Stromal cell of bone marrow (primary cell): ENCODE measurements at regions not wholly inside any gene's neighbourhood (a gene's known extent, or its start where the extent isn't known, plus 50 kb on each side); places are given as distances from the start of the nearest gene placed in this dataset.

Experiments
- DNase-seq: peaks from one replicate; pipeline ENCODE4 v3.0.0-alpha.2; 2012; ENCODE audit warnings: low read depth

DNA sequence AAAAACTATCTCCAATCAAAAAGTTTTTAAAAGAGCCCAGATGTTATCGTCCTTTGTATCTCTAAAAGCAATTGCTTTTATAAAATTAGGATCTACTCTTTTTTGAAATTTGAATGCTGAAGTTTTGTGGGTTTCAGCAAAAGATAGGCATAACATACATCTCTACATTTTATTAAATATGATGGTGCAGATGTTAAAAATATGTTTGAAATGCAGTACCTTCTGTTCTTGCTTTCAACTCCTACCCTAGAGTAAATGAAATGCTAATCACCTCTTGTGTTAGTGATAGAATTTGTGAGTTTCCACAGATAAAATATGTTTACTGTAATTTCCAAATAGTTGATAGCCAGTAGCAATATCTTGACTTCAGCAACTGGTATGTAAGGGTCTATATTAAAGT, 95.7 kb upstream of the VPREB1 start:
- DNase-seq, result no peak

DNA sequence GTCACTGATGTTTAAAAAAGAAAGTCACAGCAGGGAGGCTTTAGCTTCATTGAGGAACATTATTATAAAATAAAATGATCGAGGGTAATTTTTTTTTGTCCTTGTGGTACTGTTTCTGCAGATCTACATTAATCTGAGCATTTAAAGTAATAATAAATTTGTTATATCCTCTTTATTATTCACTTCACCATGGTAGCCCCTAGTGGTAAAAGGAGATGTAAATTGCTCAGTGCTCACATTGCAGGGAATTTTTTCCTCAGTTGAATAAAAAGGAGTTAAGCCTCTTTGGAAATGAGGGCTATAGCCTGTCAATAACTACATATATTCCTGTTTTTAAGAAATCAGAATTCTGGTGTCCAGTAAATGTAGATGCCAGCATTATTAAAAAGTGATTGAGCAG, 99.7 kb upstream of the VPREB1 start:
- DNase-seq, result peak; percentile 2

DNA sequence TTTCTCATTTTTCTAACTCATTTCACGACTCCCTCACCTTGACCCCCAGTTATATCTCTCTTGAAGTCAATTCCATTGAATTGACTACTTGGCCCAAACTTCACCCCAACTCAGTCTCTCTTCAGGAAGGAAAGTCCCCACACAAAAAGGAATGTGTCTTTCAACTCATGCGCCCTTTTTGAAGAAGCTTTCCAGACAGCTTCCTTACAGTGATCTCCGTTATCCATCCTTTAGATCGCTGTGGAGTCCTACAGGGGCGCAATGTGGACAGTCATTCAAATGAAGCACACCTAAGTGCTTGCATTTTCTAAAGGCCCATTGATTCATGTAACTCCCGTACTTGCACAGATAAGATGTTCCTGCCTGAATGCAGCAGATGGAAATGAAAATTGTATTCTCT, 101.1 kb upstream of the VPREB1 start:
- no peak for DNase-seq

DNA sequence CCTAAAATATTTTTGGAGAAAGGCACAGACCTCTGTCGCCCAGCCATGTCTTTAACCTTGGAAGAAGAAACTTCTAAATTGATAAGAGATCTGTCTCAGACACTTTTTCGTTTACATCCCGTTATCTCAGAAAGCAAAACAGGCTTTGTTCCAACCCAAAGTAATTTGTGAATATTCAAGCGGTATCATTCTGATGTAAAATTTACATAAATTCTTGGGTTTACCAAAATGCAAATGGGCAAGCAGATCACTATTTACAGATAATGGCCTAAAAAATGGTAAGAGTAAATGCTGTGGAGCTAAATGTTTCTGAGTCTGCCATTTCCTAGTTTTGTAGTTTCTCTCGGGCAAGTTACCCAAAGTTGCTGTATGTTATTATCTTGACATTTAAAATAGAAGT, 101.9 kb upstream of the VPREB1 start:
- no peak for DNase-seq

DNA sequence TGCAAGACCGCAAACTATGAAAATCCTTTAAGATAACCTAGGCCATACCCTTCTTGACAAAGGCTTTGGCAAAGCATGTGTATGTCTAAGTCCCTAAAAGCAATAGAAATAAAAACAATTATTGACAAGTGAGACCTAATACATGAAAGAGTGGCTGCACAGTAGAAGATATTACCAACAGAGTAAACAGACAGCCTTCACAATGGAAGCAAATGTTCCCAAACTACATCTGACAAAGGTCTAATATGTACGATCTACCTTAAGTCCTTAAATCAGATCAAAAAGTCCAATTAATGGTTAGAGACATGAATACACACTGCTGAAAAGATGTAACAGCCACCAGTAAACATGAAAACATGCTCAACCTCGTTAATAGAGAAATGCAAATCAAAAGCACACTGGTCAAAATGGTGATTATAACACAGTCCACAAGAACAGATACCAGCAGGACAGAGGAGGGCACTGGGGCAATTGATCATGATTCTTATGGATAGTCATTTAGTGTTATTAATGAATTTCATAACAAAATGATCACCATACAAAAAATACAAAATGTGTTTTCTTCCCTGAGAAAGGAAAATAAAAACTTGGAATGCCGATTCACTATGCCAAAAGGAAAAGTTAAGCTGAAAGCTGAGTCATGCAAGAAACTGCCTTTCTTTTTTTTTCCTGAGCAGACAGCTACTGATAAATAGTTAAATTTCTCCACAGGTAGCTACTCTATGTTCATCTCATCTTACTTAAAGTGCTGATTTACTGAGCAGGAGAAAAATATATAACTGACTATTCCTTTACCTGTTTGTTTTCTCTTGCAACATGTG, 102.6 kb upstream of the VPREB1 start:
- no peak for DNase-seq

DNA sequence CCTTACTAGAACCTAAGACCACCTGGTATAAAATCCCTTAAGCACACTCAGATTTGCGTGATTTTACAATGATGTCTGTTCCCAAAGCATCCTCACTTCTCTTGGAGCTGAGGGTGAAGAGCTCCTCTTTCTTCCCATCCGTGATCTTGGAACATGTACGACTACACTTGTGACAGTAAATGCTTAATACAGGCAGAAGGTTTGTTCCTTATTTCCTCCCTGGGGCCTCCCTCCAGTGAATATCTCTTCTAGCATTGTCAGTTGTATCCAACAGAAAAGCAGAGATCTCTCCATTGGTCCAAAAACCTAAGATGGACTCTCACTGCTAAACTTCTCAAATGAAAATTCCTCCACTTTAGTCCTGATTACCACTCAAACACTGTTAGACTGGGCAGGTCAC, 103.6 kb upstream of the VPREB1 start:
- no peak for DNase-seq

DNA sequence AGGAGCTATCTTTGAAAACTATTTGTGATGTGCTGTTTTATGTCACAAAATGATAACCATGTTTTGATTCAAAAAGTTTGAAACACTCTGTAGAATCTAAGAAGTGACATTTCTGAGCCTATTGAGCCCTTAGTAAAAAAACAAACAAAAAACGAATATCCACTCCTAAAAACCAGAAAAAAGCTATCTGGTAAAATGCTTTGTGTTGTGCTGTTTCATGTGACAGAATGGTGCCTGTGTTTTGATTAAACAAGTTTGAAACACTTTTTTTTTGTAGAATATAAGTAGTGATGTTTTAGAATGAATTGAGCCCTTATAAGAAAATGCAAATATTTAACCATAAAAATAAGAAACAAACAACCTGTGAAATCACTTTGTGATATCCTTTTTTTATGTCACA, 105.2 kb upstream of the VPREB1 start:
- DNase-seq, result no peak

DNA sequence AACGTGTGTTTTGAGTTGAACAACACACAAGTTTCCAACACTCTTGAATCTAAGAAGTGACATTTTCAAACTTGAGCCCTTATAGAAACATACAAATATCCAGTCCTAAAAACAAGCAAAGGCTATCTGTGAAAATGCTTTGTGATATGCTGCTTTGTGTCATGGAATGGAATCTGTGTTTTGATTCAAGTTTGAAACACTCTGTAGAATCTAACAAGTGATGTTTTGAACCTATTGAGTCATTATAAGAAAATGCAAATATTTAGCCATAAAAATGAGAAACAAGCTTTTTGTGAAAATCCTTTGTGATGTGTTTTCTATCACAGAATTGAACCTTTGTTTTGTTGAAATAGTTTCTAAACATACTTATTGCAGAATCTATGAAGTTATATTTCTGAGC, 105.7 kb upstream of the VPREB1 start:
- no peak for DNase-seq

DNA sequence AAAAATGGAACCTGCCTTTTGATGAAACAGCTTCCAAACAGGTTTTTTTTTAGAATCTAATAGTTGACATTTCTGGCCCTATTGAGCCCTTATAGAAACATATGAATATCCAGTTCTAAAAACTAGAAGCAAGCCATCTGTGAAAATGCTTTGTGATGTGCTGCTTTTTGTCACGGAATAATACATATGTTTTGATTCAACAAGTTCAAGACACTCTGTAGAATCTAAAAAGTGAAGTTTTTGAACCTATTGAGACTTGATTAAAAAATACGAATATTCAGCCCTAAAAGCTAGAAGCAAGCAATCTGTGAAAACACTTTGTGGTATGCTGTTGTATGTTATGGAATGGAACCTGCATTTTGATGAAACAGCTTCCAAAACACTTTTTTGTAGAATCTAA, 106.7 kb upstream of the VPREB1 start:
- no peak for DNase-seq

DNA sequence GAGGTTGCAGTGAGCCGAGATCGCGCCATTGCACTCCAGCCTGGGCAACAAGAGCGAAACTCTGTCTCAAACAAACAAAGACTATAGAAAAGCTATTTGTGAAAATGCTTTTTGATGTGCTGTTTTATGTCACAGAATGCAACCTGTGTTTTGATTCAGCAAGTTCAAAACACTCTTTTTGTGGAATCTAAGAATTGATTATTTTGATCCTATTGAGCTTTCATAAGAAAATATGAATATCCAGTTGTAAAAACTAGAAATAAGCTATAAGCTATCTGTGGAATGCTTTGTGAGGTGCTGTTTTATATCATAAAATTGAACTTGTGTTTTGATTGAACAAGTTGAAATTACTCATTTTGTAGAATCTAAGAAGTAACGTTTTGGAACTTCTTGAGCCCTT, 110.7 kb upstream of the VPREB1 start:
- no peak for DNase-seq

DNA sequence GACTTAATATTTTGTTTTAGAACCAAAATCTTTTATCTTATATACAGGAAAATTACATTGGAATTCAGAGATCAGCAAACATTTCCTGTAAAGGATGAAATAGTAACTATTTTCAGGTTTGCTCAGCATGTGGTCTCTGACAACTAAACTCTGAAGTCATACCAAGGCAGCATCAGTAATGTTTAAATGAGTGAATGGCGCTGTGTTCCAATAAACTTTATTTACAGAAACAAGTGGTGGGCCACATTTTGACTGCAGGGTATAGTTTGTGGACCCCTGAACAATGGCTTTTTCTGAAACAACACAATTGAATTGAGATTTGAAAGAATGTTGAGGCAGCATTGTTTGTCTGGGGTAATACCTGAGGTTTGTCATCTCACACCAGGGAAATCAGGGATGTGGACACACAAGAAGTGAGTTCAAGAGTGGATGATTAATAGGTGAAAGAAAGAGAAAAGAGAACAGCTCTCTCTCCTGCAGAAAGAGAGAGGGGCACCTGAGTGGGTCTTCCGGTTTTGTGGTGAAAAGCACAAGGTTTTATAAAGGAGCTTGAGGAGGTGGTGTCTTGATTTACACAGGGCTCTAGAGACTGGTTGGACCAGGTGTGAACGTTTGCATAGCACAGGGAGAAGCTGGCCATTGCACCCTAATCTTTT, 113.5 kb upstream of the VPREB1 start:
- DNase-seq, result no peak

DNA sequence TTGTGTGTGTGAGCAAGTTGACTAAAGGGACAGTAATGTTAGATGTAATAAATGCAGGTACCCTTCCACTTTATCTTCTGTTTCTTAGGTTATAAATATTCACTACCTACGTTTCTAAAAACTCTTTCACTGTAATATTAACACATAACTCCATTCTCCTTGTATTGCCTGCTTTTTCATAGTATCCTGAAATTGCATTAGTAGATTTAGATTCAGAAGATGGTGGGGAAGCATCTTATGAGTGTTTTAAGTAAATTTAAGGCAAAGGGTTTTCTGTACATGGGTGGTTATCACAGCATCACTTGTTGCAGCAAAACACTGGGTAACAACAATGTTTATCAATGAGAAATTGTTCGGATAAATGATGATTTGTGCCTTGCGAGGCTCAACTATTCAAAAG, 115.2 kb upstream of the VPREB1 start:
- no peak for DNase-seq

DNA sequence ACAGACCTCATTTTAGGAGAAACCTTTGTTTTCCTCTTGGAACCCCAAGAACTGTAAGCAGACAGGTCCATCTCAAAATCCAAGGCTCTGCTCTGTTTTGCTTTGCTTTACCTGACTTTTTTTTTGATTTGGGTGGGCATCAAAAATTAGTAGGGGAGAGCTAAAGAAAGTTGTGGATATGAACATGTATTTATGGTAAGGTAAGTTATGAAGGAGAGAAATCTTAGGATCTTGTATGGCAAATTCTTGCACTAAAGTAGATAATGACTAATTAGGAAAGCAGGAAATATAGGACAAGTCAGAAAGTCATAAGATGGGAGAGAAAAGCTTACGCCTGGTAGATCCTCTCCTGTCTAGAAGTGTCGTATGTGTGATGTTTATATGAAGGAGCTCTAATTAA, 116.1 kb upstream of the VPREB1 start:
- DNase-seq, result no peak

DNA sequence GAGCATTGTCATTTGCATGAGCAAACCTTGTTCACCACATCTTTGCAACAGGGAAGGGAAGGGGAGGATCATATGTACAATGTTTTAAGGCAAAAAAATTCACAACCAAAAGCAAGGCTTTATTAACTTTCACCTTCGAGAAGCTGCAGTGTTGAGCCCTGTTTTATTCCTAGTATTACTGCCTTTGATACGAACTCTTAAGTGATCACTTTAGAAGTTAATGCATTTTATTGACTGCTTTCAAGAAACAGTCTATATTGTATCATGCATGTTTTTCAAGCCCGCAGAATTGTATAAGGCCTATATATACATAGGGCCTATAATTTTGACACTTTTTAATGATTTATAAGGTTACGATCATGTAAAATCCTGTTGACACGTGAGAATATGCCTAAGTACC, 117.5 kb upstream of the VPREB1 start:
- no peak for DNase-seq

DNA sequence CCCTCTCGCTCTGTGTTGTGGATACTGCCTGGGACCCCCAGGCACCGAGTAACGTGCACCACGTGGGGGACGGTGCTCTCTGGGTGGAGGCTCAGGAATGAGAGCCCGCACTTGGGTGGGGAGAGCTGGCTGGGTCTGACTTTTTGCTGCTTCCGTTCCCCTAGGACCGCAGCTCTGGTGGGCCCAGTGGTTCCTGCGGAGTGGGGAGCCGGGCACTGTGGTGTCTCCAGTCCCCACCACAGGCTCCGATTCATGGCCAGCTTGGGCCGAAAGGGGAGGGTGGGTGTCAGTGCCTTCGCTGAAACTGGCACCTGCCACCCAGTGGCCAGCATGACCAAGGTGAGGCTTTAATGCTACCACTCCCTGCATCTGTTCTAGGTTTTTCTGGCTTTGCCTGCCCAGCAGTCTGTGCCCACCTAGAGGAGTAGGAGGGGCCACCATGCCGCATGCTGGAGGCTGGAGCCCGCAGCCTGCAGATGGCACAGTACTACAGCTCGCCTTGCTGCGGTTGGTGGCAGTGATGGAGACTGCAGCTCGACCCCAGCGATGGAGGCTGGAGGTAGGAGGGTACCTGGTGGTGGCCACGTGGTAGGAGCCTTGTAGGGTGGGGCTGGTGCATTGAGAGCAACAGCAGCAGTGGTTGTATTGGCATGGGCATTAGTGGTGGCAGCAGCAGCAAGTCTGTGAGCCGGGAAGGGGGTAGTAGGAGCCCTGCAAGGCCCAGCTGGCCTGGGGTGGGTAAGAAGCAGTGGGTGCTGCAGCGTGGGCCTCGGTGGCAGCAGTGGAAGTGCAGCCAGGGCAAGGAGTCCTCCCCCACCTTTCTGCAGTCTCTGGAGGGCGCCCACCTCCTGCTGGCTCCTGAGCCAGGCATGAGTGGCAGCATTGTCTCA, 118.8 kb upstream of the VPREB1 start:
- no peak for DNase-seq

DNA sequence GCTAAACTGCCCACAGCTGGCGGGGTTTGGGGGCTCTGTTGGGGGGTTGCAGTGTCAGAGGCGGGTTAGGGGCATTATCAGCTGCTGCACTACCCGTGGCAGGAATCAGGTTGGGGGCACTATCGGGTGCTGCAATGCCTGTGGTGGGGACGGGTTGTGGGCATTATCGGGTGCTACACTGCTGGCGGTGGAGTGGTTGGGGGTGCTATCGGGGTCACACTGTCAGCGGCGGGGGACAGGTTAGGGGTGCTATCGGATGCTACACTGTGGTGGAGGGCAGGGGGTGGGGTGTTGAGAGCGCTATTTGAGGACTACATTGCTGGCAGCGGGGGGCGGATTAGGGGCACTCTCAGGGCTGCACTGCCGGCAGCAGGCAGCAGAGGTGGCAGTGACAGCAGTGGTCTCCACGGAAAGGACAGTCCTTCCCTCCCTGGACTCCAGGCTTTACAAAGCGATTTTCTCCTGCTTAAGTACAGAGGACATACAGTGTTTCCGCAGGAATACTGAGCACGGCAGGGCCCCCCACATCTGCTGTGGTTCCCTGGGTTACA, 119.5 kb upstream of the VPREB1 start:
- no peak for DNase-seq

DNA sequence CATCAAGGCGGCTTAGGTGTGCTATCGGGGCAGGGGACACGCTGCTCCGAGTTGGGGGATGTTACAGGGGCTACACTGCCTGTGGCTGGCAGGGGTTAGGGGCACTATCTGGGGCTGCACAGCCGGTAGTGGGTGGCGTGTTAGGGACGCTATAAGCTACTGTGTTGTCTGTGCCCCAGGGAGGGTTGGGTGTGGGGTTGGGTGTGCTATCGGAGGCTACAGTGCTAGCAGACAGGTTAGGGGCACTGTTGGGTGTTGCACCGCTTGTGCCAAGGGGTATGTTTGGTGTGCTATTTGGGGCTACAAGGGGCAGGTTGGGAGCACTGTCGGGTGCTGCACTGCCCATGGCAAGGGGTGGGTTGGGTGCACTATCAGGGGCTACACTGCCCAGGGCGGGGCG, 120.2 kb upstream of the VPREB1 start:
- DNase-seq, result no peak

DNA sequence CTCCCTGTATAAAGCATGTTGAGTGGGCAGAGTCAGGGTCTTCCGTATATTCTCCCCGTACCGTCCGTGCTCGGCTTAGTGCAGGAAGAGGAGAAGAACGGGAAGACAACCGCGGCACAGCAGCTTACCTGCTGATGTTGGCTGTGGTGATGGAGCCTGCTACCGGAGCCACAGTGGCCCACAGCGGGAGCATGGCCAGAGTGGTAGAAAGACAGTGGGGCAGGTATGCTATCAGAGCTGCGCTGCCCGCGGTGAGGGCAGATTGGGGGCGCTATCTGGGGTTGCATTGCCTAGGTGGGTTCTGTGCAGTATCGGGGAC, 120.7 kb upstream of the VPREB1 start:
- no peak for DNase-seq

DNA sequence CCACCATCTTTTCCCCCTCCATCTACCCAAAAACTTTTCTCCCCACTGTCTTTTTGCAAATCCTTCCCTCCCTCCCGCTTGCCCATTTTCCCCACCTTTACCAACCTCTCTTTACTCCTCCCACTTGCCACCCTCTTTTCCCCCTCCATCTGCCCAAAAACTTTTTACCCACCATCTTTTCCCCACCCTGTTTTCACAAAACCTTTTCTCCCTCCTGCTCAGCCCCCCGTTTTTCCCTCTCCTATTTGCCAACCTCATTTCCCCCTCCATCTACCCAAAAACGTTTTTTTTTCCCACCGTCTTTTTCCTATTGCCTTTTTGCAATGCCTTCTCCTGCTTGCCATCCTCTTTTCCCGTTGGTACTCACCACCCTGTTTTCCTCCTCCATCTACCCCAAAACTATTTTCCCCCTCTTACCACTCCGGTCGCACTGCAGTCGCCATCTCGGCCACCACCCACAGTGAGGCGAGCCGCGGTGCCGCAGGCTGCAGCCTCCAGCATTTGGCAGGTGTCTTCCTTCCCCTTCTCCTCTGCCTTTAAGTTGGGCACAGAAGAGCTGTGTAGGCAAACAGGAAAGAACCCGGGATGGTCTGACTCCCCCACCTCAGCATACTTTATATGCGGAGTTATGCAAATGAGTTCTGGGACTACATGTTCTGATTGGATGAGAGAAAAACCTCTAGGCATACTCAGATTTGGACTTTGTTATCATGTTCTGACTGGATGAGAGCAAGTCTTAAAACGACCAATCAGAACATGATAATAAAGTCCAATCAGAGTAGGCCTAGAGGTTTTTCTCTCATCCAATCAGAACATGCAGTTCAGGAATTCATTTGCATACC, 121.2 kb upstream of the VPREB1 start:
- no peak for DNase-seq

DNA sequence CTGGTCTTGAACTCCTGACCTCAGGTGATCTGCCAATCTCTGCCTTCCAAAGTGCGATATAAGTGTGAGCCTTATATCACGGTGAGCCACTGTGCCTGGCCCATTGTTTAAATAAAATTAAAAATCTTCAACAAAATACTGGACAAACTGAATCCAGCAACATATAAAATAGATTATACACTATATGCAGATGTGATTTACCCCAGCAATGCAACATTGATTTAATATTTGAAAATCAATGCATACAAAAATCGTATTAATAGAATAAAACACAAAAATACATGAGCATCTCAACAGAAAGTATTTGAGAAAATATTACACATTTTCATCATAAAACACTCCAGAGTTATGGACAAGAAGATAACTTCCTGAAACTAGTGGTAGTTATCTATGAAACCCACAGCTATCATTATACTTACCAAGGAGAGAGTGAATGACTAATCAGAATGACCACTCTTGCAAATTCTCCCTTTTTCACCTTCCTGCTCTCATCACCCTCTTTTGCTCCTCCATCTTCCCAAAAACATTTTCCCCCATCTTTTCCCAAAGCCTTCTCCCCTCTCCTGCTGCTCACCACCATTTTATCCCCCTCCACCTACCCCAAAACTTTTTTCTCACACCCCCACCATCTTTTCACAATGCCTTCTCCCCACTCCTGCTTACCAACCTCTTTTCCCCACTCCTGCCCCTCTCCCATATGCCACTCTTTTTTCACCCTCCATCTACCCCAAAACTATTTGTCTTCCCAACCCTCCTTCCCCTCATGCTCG, 122.1 kb upstream of the VPREB1 start:
- no peak for DNase-seq

DNA sequence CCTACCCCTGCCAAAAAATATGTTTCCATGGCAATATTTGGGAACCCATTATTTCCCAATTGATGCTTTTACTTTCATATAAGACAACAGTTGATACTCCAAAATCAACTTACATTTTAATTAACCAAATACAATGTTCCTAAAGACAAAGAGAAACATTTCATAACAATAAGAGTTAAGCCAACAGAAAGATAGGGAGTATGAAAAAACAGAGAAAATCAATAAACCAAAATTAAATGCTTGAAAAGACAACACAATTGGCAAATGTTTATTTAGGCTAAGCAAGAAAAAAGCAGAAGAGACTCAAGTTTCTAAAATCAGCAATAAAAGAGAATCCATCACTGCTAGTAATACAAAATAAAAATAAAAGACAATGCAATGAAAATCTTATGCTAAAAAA, 123.1 kb upstream of the VPREB1 start:
- no peak for DNase-seq
